ENCODE measurements at regions not wholly inside any gene's neighbourhood (a gene's known extent, or its start where the extent isn't known, plus 50 kb on each side); places are given as distances from the start of the nearest gene placed in this dataset.

DNA sequence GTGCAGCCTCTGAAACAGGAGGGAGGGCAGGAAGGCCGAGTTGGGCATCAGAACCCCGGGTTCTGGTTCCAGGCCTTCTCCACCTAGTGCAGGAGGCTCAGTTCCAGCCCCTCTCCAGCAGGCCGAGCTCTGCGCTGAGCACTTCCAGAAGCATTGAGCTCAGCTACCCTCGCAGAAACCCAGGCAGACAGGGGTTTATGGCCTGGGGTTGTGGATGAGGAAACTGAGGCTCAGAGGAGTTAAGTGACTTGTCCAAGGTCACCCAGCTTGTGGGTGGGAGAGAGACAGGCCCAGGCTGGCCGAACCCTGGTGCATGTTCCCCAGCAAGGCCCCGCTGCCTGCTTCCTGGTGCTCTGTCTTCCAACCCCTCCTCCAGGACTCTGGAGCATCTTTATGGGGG lies 348.9 kb downstream of the PTPRU start:
- TF ChIP-seq, protein P1, sequence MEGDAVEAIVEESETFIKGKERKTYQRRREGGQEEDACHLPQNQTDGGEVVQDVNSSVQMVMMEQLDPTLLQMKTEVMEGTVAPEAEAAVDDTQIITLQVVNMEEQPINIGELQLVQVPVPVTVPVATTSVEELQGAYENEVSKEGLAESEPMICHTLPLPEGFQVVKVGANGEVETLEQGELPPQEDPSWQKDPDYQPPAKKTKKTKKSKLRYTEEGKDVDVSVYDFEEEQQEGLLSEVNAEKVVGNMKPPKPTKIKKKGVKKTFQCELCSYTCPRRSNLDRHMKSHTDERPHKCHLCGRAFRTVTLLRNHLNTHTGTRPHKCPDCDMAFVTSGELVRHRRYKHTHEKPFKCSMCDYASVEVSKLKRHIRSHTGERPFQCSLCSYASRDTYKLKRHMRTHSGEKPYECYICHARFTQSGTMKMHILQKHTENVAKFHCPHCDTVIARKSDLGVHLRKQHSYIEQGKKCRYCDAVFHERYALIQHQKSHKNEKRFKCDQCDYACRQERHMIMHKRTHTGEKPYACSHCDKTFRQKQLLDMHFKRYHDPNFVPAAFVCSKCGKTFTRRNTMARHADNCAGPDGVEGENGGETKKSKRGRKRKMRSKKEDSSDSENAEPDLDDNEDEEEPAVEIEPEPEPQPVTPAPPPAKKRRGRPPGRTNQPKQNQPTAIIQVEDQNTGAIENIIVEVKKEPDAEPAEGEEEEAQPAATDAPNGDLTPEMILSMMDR (optimal IDR thresholded peaks at IDR 0.05 in 1 of 3, IDR thresholded peaks at IDR 0.05 in 1 of 3, conservative IDR thresholded peaks at IDR 0.05 in 1 of 3; ENCODE audit: extremely low read depth in 1 of 3, insufficient read depth in 2 of 3, low read length in 3 of 3): no peak
- TF ChIP-seq EZH2 (IDR thresholded peaks at IDR 0.05; ENCODE audit: low read length): no peak

Measured in keratinocyte (primary cell).